ENCODE measurements at regions not wholly inside any gene's neighbourhood (a gene's known extent, or its start where the extent isn't known, plus 50 kb on each side); places are given as distances from the start of the nearest gene placed in this dataset.
A peak's percentile ranks its signal among the peaks of the same experiment; 100 is the strongest.

DNA sequence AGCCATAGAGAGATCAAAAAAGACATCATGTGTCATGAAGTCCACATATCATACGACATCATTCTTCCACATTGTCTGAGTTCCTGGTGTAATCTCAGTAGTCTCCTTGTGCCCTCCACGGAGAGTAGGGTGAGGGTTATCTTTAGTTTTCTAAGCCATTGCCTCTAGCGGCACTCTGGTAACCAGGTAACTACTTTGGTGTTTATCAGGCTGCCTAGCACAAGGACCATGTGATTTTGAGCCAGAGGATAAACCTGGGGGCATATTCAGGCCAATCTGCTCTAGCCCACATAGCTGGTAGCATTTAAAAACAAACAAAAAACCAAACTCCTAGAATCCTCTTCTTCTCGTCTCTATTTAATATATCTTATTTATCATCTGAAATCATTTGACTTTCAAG is 147.4 kb downstream of the GDAP2 start:
- ChIA-PET POLR2A (no interaction called here), CTCF (ENCODE audit: low intra/inter-chr PET ratio) (no interaction called here)
- DNase-seq (ENCODE audit: extremely low read depth in 1 of 4, low spot score in 3 of 4) (no peak), FAIRE-seq (no peak), ATAC-seq (no peak)
- no peaks in the 10 kb centered on the region for H3K9me1 ChIP-seq (ENCODE audit: control insufficient read depth, insufficient read depth, low read length)
- in situ Hi-C loops (cut with MboI) = no loop called here
- H3K79me2 ChIP-seq (ENCODE audit: control insufficient read depth, insufficient read depth, low read length) = no peaks in the 10 kb centered on the region
- no peaks in the 10 kb centered on the region for H3K4me1 ChIP-seq (replicated peaks in 1 of 2; ENCODE audit: control insufficient read depth in 2 of 2, insufficient read depth in 2 of 2, low read length in 2 of 2)
- TF ChIP-seq ZNF41 (CRISPR knock-in tag; conservative IDR thresholded peaks at IDR 0.05) = no peak
- TF ChIP-seq, protein P1, sequence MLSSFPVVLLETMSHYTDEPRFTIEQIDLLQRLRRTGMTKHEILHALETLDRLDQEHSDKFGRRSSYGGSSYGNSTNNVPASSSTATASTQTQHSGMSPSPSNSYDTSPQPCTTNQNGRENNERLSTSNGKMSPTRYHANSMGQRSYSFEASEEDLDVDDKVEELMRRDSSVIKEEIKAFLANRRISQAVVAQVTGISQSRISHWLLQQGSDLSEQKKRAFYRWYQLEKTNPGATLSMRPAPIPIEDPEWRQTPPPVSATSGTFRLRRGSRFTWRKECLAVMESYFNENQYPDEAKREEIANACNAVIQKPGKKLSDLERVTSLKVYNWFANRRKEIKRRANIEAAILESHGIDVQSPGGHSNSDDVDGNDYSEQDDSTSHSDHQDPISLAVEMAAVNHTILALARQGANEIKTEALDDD (IDR thresholded peaks at IDR 0.05) = peak; percentile 34; the same call in 1 of the 2 replicates
- no TSS peak for BruUV-seq (replicated peaks)
- intact Hi-C loops (cut with micrococcal nuclease) = no loop called here
- 1% methylated on average over 4 of the region's 4 CpGs for WGBS (ENCODE audit: insufficient coverage, low coverage, missing lambda C conversion rate)
- no peaks in the 10 kb centered on the region for H4K20me1 ChIP-seq (replicated peaks; ENCODE audit: control insufficient read depth, insufficient read depth, low read length)
- peaks cover 0 to 6% of the 10 kb centered on the region in 2 experiments; a peak in 2 of 5 replicates for H3K27me3 ChIP-seq (ENCODE audit: control insufficient read depth in 2 of 2, insufficient read depth in 2 of 2, low read length in 2 of 2)
- no peaks in the 10 kb centered on the region for H3K9me3 ChIP-seq (replicated peaks; ENCODE audit: control insufficient read depth, insufficient read depth, low read depth, low read length)
- no peak overlapping the region for H3K4me3 ChIP-seq
- no peak overlapping the region for H2AFZ ChIP-seq (ENCODE audit: low read depth, low read length)
- H3K27ac ChIP-seq (ENCODE audit: extremely low read depth, low read depth, low read length) = no peak overlapping the region
- H3K4me2 ChIP-seq (ENCODE audit: insufficient read depth, low read length) = no peak overlapping the region
- no peaks in the 10 kb centered on the region for H3K36me3 ChIP-seq (ENCODE audit: control insufficient read depth, insufficient read depth, low read length)
- H3K9ac ChIP-seq (ENCODE audit: insufficient read depth in 1 of 2, low read depth in 2 of 2, low read length in 2 of 2) = no peak overlapping the region

DNA sequence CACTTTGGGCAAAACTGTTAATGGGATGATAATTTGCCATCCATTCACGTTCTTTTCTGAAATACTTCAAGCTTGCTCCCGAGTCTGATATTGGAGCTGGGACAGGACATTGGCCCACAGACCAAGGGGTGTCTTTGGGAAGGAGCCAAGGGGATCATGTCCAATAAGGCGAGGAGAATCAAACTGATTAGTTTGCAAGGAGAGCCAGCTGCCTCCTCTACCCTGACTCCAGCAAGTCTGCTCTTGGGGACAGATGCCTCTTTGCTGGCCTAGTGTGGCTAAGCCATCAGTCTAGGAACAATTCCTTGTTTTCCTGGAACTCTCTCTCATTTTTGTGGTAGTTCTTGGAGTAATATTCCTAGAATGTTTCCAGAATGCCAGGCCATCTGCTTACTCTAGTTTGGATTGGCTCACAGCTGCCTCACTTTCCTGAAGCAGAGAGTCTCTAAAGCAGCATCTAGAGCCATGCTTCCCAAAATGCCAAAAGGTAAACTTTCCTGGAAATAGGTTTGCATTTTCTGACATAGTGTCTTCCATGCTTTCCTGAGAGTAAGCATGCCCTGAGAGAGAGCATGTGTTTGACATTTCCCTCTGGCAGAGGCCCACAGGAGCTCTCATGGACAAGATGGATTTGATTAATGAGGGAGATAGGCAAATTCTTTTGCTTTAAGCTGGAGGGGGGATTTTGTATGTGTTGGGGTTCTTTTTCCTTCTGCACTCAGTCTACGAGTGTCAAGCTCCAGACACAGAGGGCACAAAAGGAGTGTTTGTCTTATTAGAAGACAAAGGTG is 145.6 kb downstream of the GDAP2 start:
- no peaks in the 10 kb centered on the region for H3K79me2 ChIP-seq (ENCODE audit: control insufficient read depth, insufficient read depth, low read length)
- BruUV-seq (replicated peaks) = no TSS peak
- ATAC-seq (no peak), DNase-seq (ENCODE audit: extremely low read depth in 1 of 4, low spot score in 3 of 4) (no peak), FAIRE-seq (no peak)
- H3K4me1 ChIP-seq (replicated peaks in 1 of 2; ENCODE audit: control insufficient read depth in 2 of 2, insufficient read depth in 2 of 2, low read length in 2 of 2) = no peaks in the 10 kb centered on the region
- in situ Hi-C loops (cut with MboI) = no loop called here
- H4K20me1 ChIP-seq (replicated peaks; ENCODE audit: control insufficient read depth, insufficient read depth, low read length) = no peaks in the 10 kb centered on the region
- 1% methylated on average over 4 of the region's 4 CpGs for WGBS (ENCODE audit: insufficient coverage, low coverage, missing lambda C conversion rate)
- H3K9me1 ChIP-seq (ENCODE audit: control insufficient read depth, insufficient read depth, low read length) = no peaks in the 10 kb centered on the region
- H3K9ac ChIP-seq (ENCODE audit: insufficient read depth in 1 of 2, low read depth in 2 of 2, low read length in 2 of 2) = no peak overlapping the region
- CTCF ChIA-PET (ENCODE audit: low intra/inter-chr PET ratio) = no interaction called here
- H3K27me3 ChIP-seq (ENCODE audit: control insufficient read depth in 2 of 2, insufficient read depth in 2 of 2, low read length in 2 of 2) = peaks cover 0 to 6% of the 10 kb centered on the region in 2 experiments; a peak in 3 of 5 replicates
- H3K4me3 ChIP-seq = no peak overlapping the region
- H3K27ac ChIP-seq (ENCODE audit: extremely low read depth, low read depth, low read length) = no peak overlapping the region
- no peak overlapping the region for H2AFZ ChIP-seq (ENCODE audit: low read depth, low read length)
- H3K9me3 ChIP-seq (replicated peaks; ENCODE audit: control insufficient read depth, insufficient read depth, low read depth, low read length) = no peaks in the 10 kb centered on the region
- POLR2A ChIA-PET = interaction anchor here (0.7 kb wide), 1 partner anchor 1153 kb away, joined by 3 read pairs; no protein-coding TSS in a partner anchor
- no peaks in the 10 kb centered on the region for H3K36me3 ChIP-seq (ENCODE audit: control insufficient read depth, insufficient read depth, low read length)
- intact Hi-C loops (cut with micrococcal nuclease) = no loop called here
- H3K4me2 ChIP-seq (ENCODE audit: insufficient read depth, low read length) = no peak overlapping the region
- TF ChIP-seq, protein P2, sequence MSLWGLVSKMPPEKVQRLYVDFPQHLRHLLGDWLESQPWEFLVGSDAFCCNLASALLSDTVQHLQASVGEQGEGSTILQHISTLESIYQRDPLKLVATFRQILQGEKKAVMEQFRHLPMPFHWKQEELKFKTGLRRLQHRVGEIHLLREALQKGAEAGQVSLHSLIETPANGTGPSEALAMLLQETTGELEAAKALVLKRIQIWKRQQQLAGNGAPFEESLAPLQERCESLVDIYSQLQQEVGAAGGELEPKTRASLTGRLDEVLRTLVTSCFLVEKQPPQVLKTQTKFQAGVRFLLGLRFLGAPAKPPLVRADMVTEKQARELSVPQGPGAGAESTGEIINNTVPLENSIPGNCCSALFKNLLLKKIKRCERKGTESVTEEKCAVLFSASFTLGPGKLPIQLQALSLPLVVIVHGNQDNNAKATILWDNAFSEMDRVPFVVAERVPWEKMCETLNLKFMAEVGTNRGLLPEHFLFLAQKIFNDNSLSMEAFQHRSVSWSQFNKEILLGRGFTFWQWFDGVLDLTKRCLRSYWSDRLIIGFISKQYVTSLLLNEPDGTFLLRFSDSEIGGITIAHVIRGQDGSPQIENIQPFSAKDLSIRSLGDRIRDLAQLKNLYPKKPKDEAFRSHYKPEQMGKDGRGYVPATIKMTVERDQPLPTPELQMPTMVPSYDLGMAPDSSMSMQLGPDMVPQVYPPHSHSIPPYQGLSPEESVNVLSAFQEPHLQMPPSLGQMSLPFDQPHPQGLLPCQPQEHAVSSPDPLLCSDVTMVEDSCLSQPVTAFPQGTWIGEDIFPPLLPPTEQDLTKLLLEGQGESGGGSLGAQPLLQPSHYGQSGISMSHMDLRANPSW (CRISPR knock-in tag; IDR thresholded peaks at IDR 0.05) = no peak
- TF ChIP-seq HNRNPH1 (optimal IDR thresholded peaks at IDR 0.05; ENCODE audit: low read depth, low read length) (no peak), TBP (optimal IDR thresholded peaks at IDR 0.05; ENCODE audit: low read depth, low read length) (no peak), ERF (CRISPR knock-in tag; IDR thresholded peaks at IDR 0.05) (no peak)
